ENCODE measurements at regions not wholly inside any gene's neighbourhood (a gene's known extent, or its start where the extent isn't known, plus 50 kb on each side); places are given as distances from the start of the nearest gene placed in this dataset.

DNA sequence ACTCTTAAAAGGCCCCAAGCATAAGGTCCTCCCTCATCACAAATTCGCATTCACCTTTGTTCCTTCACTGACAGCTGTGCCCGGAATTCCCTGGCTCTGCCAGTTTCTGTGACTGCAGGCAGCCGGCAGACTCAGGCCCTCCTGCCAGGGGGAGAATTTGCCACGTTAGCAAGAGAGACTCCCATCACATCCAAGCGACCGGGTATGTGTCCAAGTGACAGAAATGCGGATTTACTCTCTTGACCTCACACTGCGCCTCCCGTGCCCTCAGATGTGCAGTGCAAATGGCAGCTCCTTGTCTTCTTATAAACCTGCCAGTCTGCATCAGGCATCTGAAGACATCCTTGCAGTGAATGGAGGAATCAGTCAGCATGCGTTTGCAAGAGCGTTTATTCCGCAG, 187.1 kb upstream of the WWC1 start:
- Histone ChIP-seq H3K27ac (ENCODE audit: low read depth, low read length) (no peak overlapping the region), H3K27me3 (ENCODE audit: insufficient read depth, low read length) (no peaks in the 10 kb centered on the region), H3K9me3 (ENCODE audit: low read depth, low read length) (no peaks in the 10 kb centered on the region), H3K4me2 (ENCODE audit: insufficient read depth, low read length) (no peak overlapping the region), H2AFZ (ENCODE audit: low read length) (no peak overlapping the region), H4K20me1 (ENCODE audit: insufficient read depth, low read length) (no peaks in the 10 kb centered on the region), H3K4me3 (ENCODE audit: insufficient read depth, low read length) (no peak overlapping the region), H3K79me2 (ENCODE audit: insufficient read depth, low read length) (no peaks in the 10 kb centered on the region), H3K4me1 (ENCODE audit: insufficient read depth, low read length) (peaks cover 21% of the 10 kb centered on the region), H3K36me3 (ENCODE audit: insufficient read depth, low read length) (no peaks in the 10 kb centered on the region)
- TF ChIP-seq, protein P1, sequence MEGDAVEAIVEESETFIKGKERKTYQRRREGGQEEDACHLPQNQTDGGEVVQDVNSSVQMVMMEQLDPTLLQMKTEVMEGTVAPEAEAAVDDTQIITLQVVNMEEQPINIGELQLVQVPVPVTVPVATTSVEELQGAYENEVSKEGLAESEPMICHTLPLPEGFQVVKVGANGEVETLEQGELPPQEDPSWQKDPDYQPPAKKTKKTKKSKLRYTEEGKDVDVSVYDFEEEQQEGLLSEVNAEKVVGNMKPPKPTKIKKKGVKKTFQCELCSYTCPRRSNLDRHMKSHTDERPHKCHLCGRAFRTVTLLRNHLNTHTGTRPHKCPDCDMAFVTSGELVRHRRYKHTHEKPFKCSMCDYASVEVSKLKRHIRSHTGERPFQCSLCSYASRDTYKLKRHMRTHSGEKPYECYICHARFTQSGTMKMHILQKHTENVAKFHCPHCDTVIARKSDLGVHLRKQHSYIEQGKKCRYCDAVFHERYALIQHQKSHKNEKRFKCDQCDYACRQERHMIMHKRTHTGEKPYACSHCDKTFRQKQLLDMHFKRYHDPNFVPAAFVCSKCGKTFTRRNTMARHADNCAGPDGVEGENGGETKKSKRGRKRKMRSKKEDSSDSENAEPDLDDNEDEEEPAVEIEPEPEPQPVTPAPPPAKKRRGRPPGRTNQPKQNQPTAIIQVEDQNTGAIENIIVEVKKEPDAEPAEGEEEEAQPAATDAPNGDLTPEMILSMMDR (IDR thresholded peaks at IDR 0.05; ENCODE audit: extremely low read depth, low read depth, low read length) = no peak
- no peak for DNase-seq (ENCODE audit: insufficient read length, low spot score, missing footprints)

DNA sequence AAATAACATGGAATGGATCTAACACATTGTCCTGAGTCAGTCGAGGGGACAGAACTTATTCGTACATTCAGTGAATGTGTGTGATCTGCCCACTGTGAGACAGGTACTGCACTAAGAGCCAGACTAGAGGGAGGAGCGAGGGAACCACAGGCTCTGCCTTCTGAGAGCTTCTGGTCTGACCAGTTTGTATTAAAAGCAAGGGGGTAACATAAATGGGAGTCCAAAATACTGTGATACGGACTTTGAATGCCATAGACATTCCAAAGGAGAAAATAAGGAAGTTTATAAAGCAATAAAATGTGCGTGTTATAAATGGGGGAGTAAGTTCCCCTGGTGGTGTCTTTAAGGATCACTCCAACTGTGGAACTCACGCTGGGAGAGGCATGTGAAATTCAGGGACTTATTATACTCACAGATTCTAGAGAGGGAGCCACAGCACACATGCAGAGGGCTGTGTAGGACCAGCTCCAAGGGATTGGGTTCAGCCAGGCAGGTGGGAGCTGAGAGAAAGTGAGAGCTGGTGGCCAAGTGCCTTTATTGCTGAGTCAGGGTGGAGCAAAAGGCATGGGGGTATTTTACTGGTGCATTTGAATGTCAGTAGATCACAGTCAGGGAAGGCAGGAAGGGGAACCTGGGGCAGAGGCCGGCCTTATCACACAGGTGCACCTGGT, 186.5 kb upstream of the WWC1 start:
- H3K36me3 ChIP-seq (ENCODE audit: insufficient read depth, low read length) = no peaks in the 10 kb centered on the region
- H3K27ac ChIP-seq (ENCODE audit: low read depth, low read length) = no peak overlapping the region
- peaks cover 21% of the 10 kb centered on the region for H3K4me1 ChIP-seq (ENCODE audit: insufficient read depth, low read length)
- TF ChIP-seq, protein P1 (IDR thresholded peaks at IDR 0.05; ENCODE audit: extremely low read depth, low read depth, low read length) = peak; percentile 23
- H3K79me2 ChIP-seq (ENCODE audit: insufficient read depth, low read length) = no peaks in the 10 kb centered on the region
- H3K4me2 ChIP-seq (ENCODE audit: insufficient read depth, low read length) = no peak overlapping the region
- H3K9me3 ChIP-seq (ENCODE audit: low read depth, low read length) = no peaks in the 10 kb centered on the region
- H4K20me1 ChIP-seq (ENCODE audit: insufficient read depth, low read length) = no peaks in the 10 kb centered on the region
- no peaks in the 10 kb centered on the region for H3K27me3 ChIP-seq (ENCODE audit: insufficient read depth, low read length)
- H2AFZ ChIP-seq (ENCODE audit: low read length) = no peak overlapping the region
- H3K4me3 ChIP-seq (ENCODE audit: insufficient read depth, low read length) = no peak overlapping the region
- DNase-seq (ENCODE audit: insufficient read length, low spot score, missing footprints) = no peak

DNA sequence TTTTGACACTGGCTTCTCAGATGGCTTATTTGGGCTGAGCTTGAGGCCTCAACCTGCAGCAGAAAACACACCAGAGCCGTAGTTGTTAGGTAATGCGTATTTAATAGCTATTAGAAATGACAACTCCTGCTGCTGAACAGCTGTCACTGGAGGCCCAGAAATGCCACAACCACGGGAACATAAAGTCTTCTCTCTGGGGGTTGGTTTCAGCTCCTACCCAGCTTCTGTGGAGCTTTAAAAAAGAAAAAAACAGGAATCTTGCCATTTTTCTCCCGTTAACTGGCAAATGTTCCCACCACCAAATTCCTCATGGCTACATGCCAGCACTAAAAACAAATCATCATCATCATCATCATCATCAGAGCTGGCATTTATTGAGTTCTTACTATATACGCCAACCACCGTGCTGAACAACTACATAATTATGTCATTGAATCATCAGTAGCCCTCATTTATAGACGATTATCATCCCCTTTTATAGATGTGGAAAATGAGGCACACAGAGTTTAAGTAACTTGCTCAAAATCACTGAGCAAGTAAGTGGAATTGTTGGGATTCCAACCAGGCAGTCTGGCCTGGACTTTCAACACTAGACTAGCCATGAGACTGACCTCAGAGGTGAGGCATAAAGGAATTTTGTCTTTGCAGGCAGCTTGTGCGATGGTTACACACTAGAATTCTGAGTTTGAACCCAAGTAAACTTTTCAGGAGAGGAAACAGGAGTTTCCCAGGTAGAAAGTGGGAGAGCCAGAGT, 185.3 kb upstream of the WWC1 start:
- H4K20me1 ChIP-seq (ENCODE audit: insufficient read depth, low read length) = no peaks in the 10 kb centered on the region
- DNase-seq (ENCODE audit: insufficient read length, low spot score, missing footprints) = peak; percentile 55
- peaks cover 21% of the 10 kb centered on the region for H3K4me1 ChIP-seq (ENCODE audit: insufficient read depth, low read length)
- H3K9me3 ChIP-seq (ENCODE audit: low read depth, low read length) = no peaks in the 10 kb centered on the region
- H3K27me3 ChIP-seq (ENCODE audit: insufficient read depth, low read length) = no peaks in the 10 kb centered on the region
- H3K27ac ChIP-seq (ENCODE audit: low read depth, low read length) = peak overlapping the region; percentile 29
- no peaks in the 10 kb centered on the region for H3K36me3 ChIP-seq (ENCODE audit: insufficient read depth, low read length)
- H3K4me2 ChIP-seq (ENCODE audit: insufficient read depth, low read length) = no peak overlapping the region
- TF ChIP-seq, protein P1 (IDR thresholded peaks at IDR 0.05; ENCODE audit: extremely low read depth, low read depth, low read length) = no peak
- no peaks in the 10 kb centered on the region for H3K79me2 ChIP-seq (ENCODE audit: insufficient read depth, low read length)
- H2AFZ ChIP-seq (ENCODE audit: low read length) = no peak overlapping the region
- H3K4me3 ChIP-seq (ENCODE audit: insufficient read depth, low read length) = no peak overlapping the region

DNA sequence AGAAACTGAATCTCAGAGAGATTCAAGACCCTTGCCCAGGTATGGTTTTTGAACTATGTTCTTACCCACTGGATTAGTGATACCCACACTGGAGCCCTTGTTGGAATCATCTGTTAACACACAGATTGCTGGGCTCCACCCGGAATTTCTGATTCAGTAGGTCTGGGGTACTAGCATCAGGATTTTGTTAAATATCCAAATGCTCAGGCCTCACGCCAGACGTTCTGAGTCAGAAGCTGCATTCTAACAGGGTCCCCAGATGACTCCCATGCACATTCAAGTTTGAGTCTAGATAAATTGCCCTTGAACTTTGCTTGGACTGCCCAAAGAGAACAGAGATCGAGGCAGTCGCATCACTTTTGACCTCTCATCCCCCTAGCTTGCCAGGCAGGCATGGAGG, 182.0 kb upstream of the WWC1 start:
- Histone ChIP-seq H3K4me2 (ENCODE audit: insufficient read depth, low read length) (no peak overlapping the region), H4K20me1 (ENCODE audit: insufficient read depth, low read length) (no peaks in the 10 kb centered on the region)
- no peak for DNase-seq (ENCODE audit: insufficient read length, low spot score, missing footprints)

More for the DNA sequence above, 182.0 kb upstream of the WWC1 start:
- H3K27me3 ChIP-seq (ENCODE audit: insufficient read depth, low read length) = no peaks in the 10 kb centered on the region
- H3K4me1 ChIP-seq (ENCODE audit: insufficient read depth, low read length) = peaks cover 21% of the 10 kb centered on the region
- no peak overlapping the region for H3K27ac ChIP-seq (ENCODE audit: low read depth, low read length)
- no peaks in the 10 kb centered on the region for H3K79me2 ChIP-seq (ENCODE audit: insufficient read depth, low read length)
- no peaks in the 10 kb centered on the region for H3K9me3 ChIP-seq (ENCODE audit: low read depth, low read length)
- H3K4me3 ChIP-seq (ENCODE audit: insufficient read depth, low read length) = no peak overlapping the region
- H3K36me3 ChIP-seq (ENCODE audit: insufficient read depth, low read length) = no peaks in the 10 kb centered on the region
- H2AFZ ChIP-seq (ENCODE audit: low read length) = no peak overlapping the region
- TF ChIP-seq, protein P1 (IDR thresholded peaks at IDR 0.05; ENCODE audit: extremely low read depth, low read depth, low read length) = no peak
